Epidermal melanocyte (primary cell): ENCODE measurements at regions not wholly inside any gene's neighbourhood (a gene's known extent, or its start where the extent isn't known, plus 50 kb on each side); places are given as distances from the start of the nearest gene placed in this dataset.
"Not testable (repeated sequence)": the region's sequence is repeated elsewhere in the genome, so short reads cannot be mapped to it uniquely, and the experiment has no call there.

Experiments
- DNase-seq: peaks from one replicate; pipeline ENCODE4 v3.0.0; 2011; ENCODE audit warnings: low spot score; ENCODE audit not compliant: insufficient read length

DNA sequence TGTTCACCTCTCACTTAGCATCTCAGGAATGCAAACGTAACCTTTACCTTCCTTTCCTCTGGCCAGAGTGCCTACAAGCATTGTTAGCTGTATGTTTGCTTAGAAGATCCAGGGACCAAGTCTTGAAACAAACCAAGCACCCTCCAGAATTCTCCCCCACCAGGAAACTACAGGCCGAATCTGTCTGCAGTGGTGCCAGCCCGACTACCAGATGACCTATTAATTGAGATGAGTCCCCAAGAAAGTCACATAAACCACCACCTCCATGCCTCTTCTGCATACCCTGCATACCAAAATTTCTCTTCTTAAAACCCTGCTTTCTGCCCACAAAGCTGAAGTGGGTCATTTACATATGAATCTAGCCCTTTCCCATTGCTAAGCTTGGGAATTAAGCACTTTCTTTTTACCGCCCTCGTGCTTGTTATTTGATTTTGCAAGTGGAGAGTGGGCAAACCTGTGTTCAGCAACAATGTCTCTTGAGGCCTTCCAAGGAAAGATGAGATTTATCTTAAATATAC lies 1239.1 kb downstream of the CDH12 start:
- no peak for DNase-seq

- DNase-seq, result no peak
Measured at GRCh38 chr5:21603796-21604195, 1249.3 kb downstream of the CDH12 start.

GRCh38 chr5:21594566-21594965 lies 1258.6 kb downstream of the CDH12 start:
- no peak for DNase-seq

DNA sequence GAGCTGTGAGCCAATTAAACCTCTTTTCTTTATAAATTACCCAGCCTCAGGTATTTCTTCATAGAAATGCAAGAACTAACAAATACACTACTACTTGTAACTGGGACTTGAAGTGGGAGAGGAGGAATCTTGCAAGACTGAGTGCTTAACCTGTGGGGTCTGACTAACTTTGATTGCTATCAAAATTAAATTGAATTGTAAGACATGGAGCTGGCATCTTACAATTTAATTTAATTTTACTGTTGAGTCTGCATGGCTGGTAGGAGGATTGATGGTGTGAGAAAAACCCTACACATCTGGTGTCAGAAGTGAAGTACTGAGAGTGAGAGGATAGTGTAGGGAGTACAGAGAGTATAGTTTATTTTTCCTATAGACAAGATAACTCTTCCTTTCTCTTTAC lies 1259.9 kb downstream of the CDH12 start:
- DNase-seq, result no peak

DNA sequence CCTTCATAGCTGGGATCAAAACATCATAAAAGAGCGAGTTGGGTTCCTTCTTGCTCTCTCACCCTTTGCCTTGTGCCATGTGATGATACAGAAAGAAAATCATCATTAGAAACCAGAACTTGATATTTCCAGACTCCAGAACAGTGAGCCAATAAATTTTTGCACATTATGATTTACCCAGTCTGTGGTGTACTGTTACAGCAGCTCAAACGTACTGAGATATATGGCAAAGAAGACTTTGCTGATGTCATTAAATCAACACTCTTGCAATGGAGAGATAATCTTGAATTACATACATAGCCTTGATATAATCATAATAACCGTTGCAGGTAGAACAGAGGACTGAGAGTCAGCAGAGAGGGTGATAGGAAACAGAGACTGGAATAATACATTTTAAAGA lies 1271.6 kb downstream of the CDH12 start:
- DNase-seq, result no peak

DNA sequence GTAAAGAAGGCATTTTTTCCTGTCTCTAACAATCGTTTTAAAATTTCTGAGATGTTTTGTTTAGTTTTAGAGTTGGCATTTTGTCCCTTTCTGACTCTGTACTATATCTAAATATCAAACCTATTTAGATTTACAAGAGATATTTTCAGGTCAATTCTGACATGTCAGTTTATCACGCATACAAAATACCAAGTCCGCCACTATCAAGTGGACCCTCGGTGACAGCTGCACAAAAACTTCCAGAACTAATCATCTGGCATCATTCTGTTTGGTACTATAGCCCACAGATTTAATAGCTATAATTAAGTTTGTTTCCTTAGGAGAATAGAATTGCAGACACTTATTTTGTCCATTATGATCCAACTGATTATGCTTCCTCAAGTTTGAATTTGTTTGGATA lies 1278.2 kb downstream of the CDH12 start:
- DNase-seq, result no peak

DNA sequence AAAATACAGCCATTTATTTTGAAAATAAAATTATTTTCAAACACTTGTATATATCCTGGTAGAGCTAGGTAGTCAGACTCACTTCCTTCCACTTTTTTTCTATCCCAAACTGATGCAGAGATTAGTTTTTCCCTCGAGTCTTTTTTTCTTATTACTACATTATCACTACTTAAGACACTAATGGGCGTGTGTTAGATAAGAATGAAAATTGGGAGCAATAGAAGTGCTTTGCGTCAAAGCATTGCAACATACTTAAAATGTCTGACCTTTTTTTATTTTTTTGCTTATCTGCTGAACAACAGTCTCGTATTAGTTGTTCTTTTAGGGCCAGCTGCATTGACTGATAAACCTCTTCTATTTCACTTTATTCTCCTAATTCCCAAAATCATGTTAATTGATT lies 1278.7 kb downstream of the CDH12 start:
- DNase-seq, result no peak

DNA sequence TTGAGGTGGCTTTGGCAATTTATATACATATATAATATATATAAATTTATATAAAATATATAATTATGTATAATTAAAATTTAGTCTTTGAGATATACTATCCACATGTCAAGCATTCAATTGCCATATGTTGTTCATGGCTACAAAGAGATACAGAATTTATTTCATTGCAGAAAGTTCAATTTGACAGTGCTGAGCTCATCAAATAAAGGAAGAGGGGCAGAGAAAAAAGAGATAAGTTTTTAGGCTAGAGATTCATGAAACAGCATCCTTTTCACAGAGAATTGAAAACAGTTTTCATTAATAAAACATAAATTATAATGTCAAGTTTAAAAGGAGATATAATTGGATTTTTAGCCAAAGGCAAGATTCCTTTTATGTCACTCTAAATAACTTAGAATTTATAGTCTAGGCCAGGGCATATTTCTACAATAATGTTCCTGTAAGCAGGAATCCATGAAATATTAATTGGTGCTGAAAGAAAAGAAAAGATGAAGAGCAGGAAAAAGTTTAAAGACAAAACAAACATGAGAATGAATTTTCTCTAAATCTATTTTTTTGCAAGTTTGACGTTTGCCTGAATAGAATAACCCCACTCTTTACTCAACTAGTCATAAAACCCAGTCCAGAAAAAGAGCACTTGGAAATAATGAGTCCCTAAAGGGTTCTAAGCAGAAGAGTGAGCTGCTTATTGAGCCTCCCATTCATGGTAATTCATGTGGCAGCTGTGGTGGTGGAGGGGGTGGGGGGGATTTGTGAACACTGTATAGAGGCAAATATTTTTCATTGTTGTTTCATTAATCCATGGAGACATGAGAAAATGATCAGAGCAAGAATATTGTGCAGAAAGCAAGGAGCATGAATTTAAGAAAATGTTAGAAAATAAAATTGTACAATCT lies 1279.5 kb downstream of the CDH12 start:
- no peak for DNase-seq

GRCh38 chr5:21571196-21571595 lies 1281.9 kb downstream of the CDH12 start:
- not testable (repeated sequence) for DNase-seq

DNA sequence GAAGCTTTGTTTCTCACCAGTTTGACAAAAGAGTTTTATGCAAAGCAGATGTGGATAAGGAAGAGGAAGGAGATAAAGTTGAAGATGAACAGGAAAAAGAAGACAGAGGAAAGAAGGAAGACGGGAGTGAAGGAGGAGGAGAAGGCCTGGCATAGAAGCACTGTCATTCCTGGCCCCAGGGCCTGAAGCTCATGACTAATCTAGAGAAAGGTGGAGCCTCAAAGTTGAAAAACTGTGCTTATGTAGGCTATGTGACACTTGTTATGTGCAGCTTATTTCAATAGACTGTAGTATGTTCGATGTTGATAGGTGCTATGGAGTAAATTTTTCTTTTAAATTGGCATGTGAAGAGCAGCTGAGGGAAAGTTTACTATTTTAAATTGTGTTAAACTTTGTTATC lies 1294.0 kb downstream of the CDH12 start:
- not testable (repeated sequence) for DNase-seq

- not testable (repeated sequence) for DNase-seq
Measured at GRCh38 chr5:21552263-21552662, 1300.9 kb downstream of the CDH12 start.

- not testable (repeated sequence) for DNase-seq
Measured at GRCh38 chr5:21550916-21551315, 1302.2 kb downstream of the CDH12 start.

DNA sequence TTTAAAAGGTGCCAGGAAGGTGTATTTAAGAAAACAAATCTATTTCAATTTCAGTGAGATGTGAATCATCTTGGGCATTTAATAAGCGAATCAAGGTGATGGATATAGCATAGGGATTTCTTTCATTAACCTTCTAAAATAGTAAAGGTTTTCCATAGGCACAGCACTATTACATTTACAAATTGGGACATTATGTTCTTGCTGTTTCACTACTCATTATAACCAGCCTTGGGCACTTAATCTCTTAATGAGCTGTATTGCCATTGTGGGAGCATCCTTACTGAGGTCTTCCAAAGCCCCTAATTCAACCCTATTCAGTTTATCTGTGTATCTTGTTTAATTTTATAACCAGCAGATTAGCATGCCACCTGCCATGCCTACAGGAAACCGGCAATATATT lies 1305.5 kb downstream of the CDH12 start:
- DNase-seq, result not testable (repeated sequence)

DNA sequence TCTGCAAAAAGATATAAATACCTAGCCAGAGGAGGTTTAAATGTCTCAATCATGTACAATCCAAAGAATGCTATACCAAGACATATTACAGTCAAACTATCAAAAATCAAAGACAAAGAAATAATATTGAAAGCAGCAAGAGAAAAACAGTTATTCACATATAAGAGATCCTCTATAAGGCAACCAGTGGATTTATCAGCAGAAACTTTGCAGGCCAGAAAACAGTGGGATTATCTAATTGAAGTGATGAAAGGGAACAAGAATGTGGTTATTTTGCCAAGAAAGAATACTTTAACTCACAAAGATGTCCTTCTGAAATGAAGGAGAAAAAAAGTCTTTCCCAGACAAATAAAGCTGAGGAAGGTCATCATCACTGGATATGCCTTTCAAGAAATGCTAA lies 1318.0 kb downstream of the CDH12 start:
- DNase-seq, result not testable (repeated sequence)

- not testable (repeated sequence) for DNase-seq
Measured at GRCh38 chr5:21521157-21521556, 1332.0 kb downstream of the CDH12 start.

DNA sequence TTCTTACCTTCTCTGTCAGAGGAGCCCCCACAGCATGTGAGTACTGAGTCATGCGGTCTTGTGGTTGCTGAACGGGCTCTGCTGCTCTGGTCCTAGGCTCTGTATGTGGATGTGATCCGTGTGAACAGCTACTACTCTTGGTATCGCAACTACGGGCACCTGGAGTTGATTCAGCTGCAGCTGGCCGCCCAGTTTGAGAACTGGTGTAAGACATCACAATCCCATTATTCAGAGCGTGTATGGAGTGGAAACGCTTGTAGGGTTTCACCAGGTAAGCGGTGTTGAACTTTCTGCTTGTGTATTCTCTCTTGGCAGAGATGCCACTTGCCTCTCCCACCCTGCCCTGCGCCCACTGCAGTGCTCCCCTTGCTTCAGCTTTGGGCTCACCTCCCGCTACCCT lies 1356.2 kb downstream of the CDH12 start:
- DNase-seq, result not testable (repeated sequence)

DNA sequence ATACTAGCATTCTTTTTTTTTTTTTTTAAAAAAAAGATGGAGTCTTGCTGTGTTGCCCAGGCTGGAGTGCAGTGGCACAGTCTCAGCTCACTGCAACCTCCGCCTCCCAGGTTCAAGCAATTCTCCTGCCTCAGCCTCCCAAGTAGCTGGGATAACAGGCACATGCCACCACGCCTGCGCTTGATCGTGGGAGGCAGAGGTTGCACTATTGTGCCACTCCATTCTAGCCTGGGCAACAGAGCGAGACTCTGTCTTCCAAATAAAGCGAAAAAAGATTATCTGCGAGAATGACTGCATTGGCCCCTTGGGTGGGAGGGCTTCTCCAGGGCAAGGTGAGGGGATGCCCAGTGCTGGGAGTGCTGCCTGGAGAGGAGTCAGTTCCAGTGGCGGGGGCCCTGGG lies 1357.1 kb downstream of the CDH12 start:
- DNase-seq, result not testable (repeated sequence)

GRCh38 chr5:21495235-21495634 lies 1357.9 kb downstream of the CDH12 start:
- not testable (repeated sequence) for DNase-seq

- not testable (repeated sequence) for DNase-seq
Measured at GRCh38 chr5:21494033-21494432, 1359.1 kb downstream of the CDH12 start.

DNA sequence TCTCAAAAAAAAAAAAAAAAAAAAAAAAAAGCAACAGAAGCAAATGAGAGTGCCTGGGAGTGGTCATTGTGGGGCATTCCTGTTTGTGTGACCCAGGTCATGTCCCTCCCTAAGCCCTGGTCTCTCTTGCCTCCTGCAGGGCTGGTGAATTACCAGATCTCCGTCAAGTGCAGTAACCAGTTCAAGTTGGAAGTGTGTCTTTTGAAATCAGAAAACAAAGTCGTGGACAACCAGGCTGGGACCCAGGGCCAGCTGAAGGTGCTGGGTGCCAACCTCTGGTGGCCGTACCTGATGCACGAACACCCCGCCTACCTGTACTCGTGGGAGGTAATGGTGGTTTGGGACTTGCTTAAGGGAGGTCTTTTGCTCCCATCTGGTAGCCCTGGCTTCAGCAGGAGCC lies 1362.0 kb downstream of the CDH12 start:
- not testable (repeated sequence) for DNase-seq

- not testable (repeated sequence) for DNase-seq
Measured at GRCh38 chr5:21488828-21489227, 1364.3 kb downstream of the CDH12 start.

- DNase-seq, result not testable (repeated sequence)
Measured at GRCh38 chr5:21485458-21486000, 1367.6 kb downstream of the CDH12 start.

- not testable (repeated sequence) for DNase-seq
Measured at GRCh38 chr5:21484498-21484889, 1368.7 kb downstream of the CDH12 start.
